Activated T-cell treated with anti-CD3 and anti-CD28 coated beads, Interleukin-2, amount 50 U/mL, for 4 hours (primary cell): ENCODE measurements at regions not wholly inside any gene's neighbourhood (a gene's known extent, or its start where the extent isn't known, plus 50 kb on each side); places are given as distances from the start of the nearest gene placed in this dataset.

Experiments
- ATAC-seq, 2 donors: fragments of 200-7000 bp; cut with Tn5 transposase; one replicate each; pipeline ENCODE4 v1.10.0; 2021
- DNase-seq: peaks from one replicate; pipeline ENCODE4 v3.0.0-alpha.2; 2020
- H3K27me3 Mint-ChIP-seq: one replicate; pipeline ENCODE4 v1.8.0; 2021; ENCODE audit warnings: low read depth, mixed read lengths
- H3K36me3 Mint-ChIP-seq: one replicate; pipeline ENCODE4 v1.8.0; 2022; ENCODE audit warnings: mixed read lengths; ENCODE audit not compliant: insufficient read depth
- H3K4me1 Mint-ChIP-seq: one replicate; pipeline ENCODE4 v1.8.0; 2021; ENCODE audit warnings: low read depth, mixed read lengths
- H3K4me3 Mint-ChIP-seq: one replicate; pipeline ENCODE4 v1.8.0; 2021; ENCODE audit warnings: mild to moderate bottlenecking, moderate library complexity, mixed read lengths
- H3K9me3 Mint-ChIP-seq: one replicate; pipeline ENCODE4 v1.8.0; 2021; ENCODE audit warnings: mixed read lengths

- ATAC-seq = no peak
- DNase-seq = no peak
- Mint-ChIP-seq H3K36me3 (no peaks in the 10 kb centered on the region), H3K27me3 (no peaks in the 10 kb centered on the region), H3K9me3 (peaks cover 4% of the 10 kb centered on the region), H3K4me1 (peaks cover 26% of the 10 kb centered on the region), H3K4me3 (no peak overlapping the region)
Measured at GRCh38 chr12:47328831-47329545, 249.2 kb upstream of the AMIGO2 start.

- H3K27me3 Mint-ChIP-seq = no peaks in the 10 kb centered on the region
- H3K4me3 Mint-ChIP-seq = no peak overlapping the region
- no peak for DNase-seq
- peaks cover 4% of the 10 kb centered on the region for H3K9me3 Mint-ChIP-seq
- H3K36me3 Mint-ChIP-seq = no peaks in the 10 kb centered on the region
- peaks cover 33% of the 10 kb centered on the region for H3K4me1 Mint-ChIP-seq
- ATAC-seq = no peak
Measured at GRCh38 chr12:47326190-47326589, 246.4 kb upstream of the AMIGO2 start.

GRCh38 chr12:47323802-47324201 is 244.0 kb upstream of the AMIGO2 start:
- Mint-ChIP-seq H3K36me3 (no peaks in the 10 kb centered on the region), H3K4me1 (peaks cover 30% of the 10 kb centered on the region), H3K9me3 (peaks cover 2% of the 10 kb centered on the region), H3K27me3 (no peaks in the 10 kb centered on the region), H3K4me3 (no peak overlapping the region)
- ATAC-seq (peak; percentile 35 to 51), DNase-seq (no peak)

- H3K27me3 Mint-ChIP-seq = no peaks in the 10 kb centered on the region
- no peak for DNase-seq
- peaks cover 33% of the 10 kb centered on the region for H3K4me1 Mint-ChIP-seq
- no peaks in the 10 kb centered on the region for H3K36me3 Mint-ChIP-seq
- no peaks in the 10 kb centered on the region for H3K9me3 Mint-ChIP-seq
- H3K4me3 Mint-ChIP-seq = no peak overlapping the region
- ATAC-seq = no peak
Measured at GRCh38 chr12:47321436-47321835, 241.7 kb upstream of the AMIGO2 start.

GRCh38 chr12:47319746-47320145 is 240.0 kb upstream of the AMIGO2 start:
- DNase-seq (no peak), ATAC-seq (no peak)
- H3K27me3 Mint-ChIP-seq = no peaks in the 10 kb centered on the region
- no peaks in the 10 kb centered on the region for H3K36me3 Mint-ChIP-seq
- H3K9me3 Mint-ChIP-seq = no peaks in the 10 kb centered on the region
- no peak overlapping the region for H3K4me3 Mint-ChIP-seq
- H3K4me1 Mint-ChIP-seq = peaks cover 40% of the 10 kb centered on the region

GRCh38 chr12:47318963-47319362 is 239.2 kb upstream of the AMIGO2 start:
- ATAC-seq (no peak), DNase-seq (no peak)
- Mint-ChIP-seq H3K9me3 (no peaks in the 10 kb centered on the region), H3K27me3 (no peaks in the 10 kb centered on the region), H3K4me3 (no peak overlapping the region), H3K4me1 (peaks cover 42% of the 10 kb centered on the region), H3K36me3 (no peaks in the 10 kb centered on the region)

GRCh38 chr12:47317175-47317915 is 237.6 kb upstream of the AMIGO2 start:
- H3K27me3 Mint-ChIP-seq = no peaks in the 10 kb centered on the region
- DNase-seq (no peak), ATAC-seq (no peak)
- H3K4me1 Mint-ChIP-seq = peaks cover 42% of the 10 kb centered on the region
- H3K36me3 Mint-ChIP-seq = no peaks in the 10 kb centered on the region
- H3K9me3 Mint-ChIP-seq = no peaks in the 10 kb centered on the region
- peak overlapping the region; percentile 31 for H3K4me3 Mint-ChIP-seq

- no peak for ATAC-seq
- H3K27me3 Mint-ChIP-seq = no peaks in the 10 kb centered on the region
- H3K9me3 Mint-ChIP-seq = peaks cover 2% of the 10 kb centered on the region
- H3K4me1 Mint-ChIP-seq = peaks cover 41% of the 10 kb centered on the region
- no peaks in the 10 kb centered on the region for H3K36me3 Mint-ChIP-seq
- no peak overlapping the region for H3K4me3 Mint-ChIP-seq
- DNase-seq = no peak
Measured at GRCh38 chr12:47316609-47317049, 236.9 kb upstream of the AMIGO2 start.

GRCh38 chr12:47314996-47315395 is 235.2 kb upstream of the AMIGO2 start:
- ATAC-seq = no peak

GRCh38 chr12:47312808-47313426 is 233.2 kb upstream of the AMIGO2 start:
- no peak for DNase-seq
- H3K4me3 Mint-ChIP-seq = no peak overlapping the region
- no peaks in the 10 kb centered on the region for H3K27me3 Mint-ChIP-seq
- no peak for ATAC-seq
- H3K36me3 Mint-ChIP-seq = peaks cover 5% of the 10 kb centered on the region
- H3K9me3 Mint-ChIP-seq = peaks cover 29% of the 10 kb centered on the region
- H3K4me1 Mint-ChIP-seq = peaks cover 56% of the 10 kb centered on the region

More at GRCh38 chr12:47314996-47315395, 235.2 kb upstream of the AMIGO2 start:
- Mint-ChIP-seq H3K9me3 (peaks cover 12% of the 10 kb centered on the region), H3K4me1 (peaks cover 52% of the 10 kb centered on the region), H3K36me3 (no peaks in the 10 kb centered on the region), H3K27me3 (no peaks in the 10 kb centered on the region), H3K4me3 (no peak overlapping the region)
- no peak for DNase-seq

- peaks cover 60% of the 10 kb centered on the region for H3K4me1 Mint-ChIP-seq
- H3K36me3 Mint-ChIP-seq = peaks cover 5% of the 10 kb centered on the region
- peaks cover 33% of the 10 kb centered on the region for H3K9me3 Mint-ChIP-seq
- DNase-seq (no peak), ATAC-seq (no peak)
- no peak overlapping the region for H3K4me3 Mint-ChIP-seq
- H3K27me3 Mint-ChIP-seq = no peaks in the 10 kb centered on the region
Measured at GRCh38 chr12:47312147-47312546, 232.4 kb upstream of the AMIGO2 start.

GRCh38 chr12:47311568-47311967 is 231.8 kb upstream of the AMIGO2 start:
- Mint-ChIP-seq H3K36me3 (peaks cover 10% of the 10 kb centered on the region), H3K9me3 (peaks cover 36% of the 10 kb centered on the region), H3K4me1 (peaks cover 61% of the 10 kb centered on the region), H3K27me3 (no peaks in the 10 kb centered on the region), H3K4me3 (no peak overlapping the region)
- DNase-seq (no peak), ATAC-seq (peak in 1 of 2 donors; percentile 20)

- peaks cover 36% of the 10 kb centered on the region for H3K9me3 Mint-ChIP-seq
- H3K27me3 Mint-ChIP-seq = no peaks in the 10 kb centered on the region
- peaks cover 13% of the 10 kb centered on the region for H3K36me3 Mint-ChIP-seq
- H3K4me3 Mint-ChIP-seq = no peak overlapping the region
- ATAC-seq (no peak), DNase-seq (no peak)
- peaks cover 61% of the 10 kb centered on the region for H3K4me1 Mint-ChIP-seq
Measured at GRCh38 chr12:47311010-47311409, 231.3 kb upstream of the AMIGO2 start.

- ATAC-seq = no peak
- Mint-ChIP-seq H3K27me3 (no peaks in the 10 kb centered on the region), H3K4me3 (peak overlapping the region; percentile 35), H3K4me1 (peaks cover 65% of the 10 kb centered on the region), H3K9me3 (peaks cover 37% of the 10 kb centered on the region), H3K36me3 (peaks cover 20% of the 10 kb centered on the region)
- DNase-seq = no peak
Measured at GRCh38 chr12:47308672-47309071, 228.9 kb upstream of the AMIGO2 start.
